Vagina (tissue), 2 donors: ENCODE measurements at regions not wholly inside any gene's neighbourhood (a gene's known extent, or its start where the extent isn't known, plus 50 kb on each side); places are given as distances from the start of the nearest gene placed in this dataset.

Experiments
- POLR2A ChIP-seq, 2 donors: fragments of 450-650 bp; IDR thresholded peaks; one replicate each; pipeline ENCODE4 v1.6.1; 2017; ENCODE audit warnings: antibody characterized with exemption in 2 of 2, mild to moderate bottlenecking in 2 of 2, moderate library complexity in 2 of 2
- POLR2AphosphoS5 ChIP-seq, 2 donors: sonication (generic); formaldehyde crosslinking; IDR thresholded peaks; one replicate each; pipeline ENCODE4 v1.9.0; 2017; ENCODE audit warnings: antibody characterized with exemption in 2 of 2, mild to moderate bottlenecking in 2 of 2, low read depth in 1 of 2; ENCODE audit not compliant: insufficient read depth in 1 of 2

- TF ChIP-seq POLR2AphosphoS5 (IDR thresholded peaks at IDR 0.05; ENCODE audit: insufficient read depth in 1 of 2, low read depth in 1 of 2) (no peak), POLR2A (IDR thresholded peaks at IDR 0.05) (no peak)
Measured at GRCh38 chr2:129296806-129297205, 682.7 kb upstream of the RAB6C start.
